COLO829 (cell line): ENCODE measurements at regions not wholly inside any gene's neighbourhood (a gene's known extent, or its start where the extent isn't known, plus 50 kb on each side); places are given as distances from the start of the nearest gene placed in this dataset.
"Not testable (repeated sequence)": the region's sequence is repeated elsewhere in the genome, so short reads cannot be mapped to it uniquely, and the experiment has no call there.

Source experiments
- DNase-seq: peaks from one replicate; pipeline ENCODE4 v3.0.0; 2012; ENCODE audit warnings: low spot score

GRCh38 chr10:29751684-29752083, 116.9 kb upstream of the SVIL start:
- DNase-seq, result no peak

- DNase-seq, result no peak
These were observed 116.5 kb upstream of the SVIL start for GRCh38 chr10:29751240-29751639.

DNA sequence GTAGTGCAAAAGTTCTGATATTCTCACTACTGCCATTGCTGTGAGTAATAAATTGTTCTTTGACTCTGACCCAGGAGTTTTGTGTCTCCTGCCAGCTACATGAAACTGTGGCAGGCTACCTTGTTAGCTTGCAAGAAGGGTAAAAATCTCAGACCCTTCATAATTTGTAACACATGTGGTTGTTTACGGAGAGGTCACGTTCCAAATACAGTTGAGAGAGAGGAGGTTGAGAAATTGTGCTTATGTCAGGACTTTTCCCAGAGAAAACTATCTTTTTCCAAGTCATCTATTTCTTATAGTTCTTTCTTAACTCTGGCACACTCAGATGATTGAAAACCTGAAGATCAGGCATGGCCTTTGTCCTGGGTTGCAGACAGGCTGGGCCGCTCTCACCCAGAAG, 114.4 kb upstream of the SVIL start:
- DNase-seq, result no peak

DNA sequence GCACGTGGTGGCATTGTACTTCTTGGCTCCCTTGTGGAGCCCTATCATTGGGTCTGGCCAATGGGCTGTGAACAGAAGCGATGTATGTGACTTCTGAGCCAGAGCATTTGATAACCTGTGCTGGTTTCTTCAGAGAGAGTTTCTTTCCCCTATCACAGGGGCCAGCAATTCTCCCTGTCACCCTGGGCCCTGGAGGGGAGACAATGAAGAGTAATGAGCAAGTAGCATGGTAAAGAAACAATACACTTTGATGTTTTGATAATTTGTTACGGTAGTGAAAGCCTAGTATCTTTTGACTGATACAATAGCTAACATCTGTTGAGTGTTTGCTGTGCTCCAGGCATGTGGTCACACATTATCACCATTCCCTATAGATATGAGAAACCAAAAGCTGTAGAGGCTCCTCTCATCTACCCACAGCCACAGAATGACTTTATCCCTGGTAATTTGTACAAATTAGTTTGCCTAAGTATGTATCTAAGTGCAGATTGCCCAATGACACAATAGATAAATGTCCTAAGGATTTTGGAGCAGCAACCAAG, 113.4 kb upstream of the SVIL start:
- DNase-seq, result no peak

DNA sequence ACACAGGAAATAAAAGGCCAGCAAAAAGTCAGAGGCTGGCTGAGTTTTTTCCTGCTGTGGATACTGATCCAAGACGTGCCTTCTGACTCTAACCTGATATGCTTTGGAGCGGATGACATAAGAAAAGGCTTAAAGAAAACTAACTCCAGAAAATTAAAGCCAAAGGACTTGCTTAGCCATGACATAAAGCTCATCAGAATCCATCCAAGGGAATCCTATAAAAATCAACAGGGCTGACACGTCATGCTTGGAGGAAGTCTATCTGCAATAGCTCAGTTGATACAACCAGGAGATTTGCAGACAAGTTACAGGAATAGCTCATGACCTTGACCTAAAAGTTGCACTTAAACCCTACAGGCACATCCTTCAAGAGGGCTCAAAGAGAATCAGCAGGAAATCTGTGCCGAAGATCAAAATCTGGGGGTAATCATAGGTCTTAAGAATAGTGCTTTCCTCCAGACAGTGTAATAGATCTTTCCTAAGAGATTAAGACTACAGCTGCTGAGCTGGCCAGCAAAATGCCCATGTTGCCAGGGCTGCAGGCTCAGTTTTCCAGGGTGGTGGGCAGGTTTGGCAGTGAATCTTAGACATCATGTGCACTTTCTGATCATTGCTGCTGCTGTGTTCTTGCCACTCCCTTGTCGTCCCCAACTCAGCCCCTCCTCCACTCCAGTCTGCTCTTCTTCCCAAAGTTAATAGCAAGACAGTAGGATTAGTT, 111.5 kb upstream of the SVIL start:
- no peak for DNase-seq

DNA sequence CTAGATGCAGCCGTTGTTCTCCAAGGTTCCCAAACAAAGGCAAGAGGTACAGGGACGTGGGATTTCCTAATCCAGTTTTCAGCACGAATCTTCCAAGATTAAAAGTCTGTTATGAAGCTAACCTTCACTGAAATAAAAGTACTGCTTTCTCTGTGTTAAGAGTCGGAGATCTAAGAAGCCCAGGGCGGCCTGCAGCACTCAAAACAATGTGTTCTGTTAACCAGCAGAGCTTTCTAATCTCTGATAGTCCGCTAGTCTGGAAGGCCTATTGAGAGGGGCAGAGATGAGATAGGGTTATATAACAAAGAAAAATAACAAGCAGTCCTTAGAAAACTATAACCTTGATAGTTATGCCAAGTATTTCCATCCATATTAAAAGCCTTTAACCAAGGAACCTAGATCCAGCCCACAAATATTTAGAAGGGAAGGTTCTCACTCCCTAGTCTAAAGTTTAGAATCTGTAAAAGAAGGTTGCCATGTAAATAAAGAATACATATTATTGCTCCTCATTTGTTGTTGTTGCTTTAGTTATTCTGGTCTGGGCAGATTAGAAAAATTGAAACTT, 106.3 kb upstream of the SVIL start:
- no peak for DNase-seq

DNA sequence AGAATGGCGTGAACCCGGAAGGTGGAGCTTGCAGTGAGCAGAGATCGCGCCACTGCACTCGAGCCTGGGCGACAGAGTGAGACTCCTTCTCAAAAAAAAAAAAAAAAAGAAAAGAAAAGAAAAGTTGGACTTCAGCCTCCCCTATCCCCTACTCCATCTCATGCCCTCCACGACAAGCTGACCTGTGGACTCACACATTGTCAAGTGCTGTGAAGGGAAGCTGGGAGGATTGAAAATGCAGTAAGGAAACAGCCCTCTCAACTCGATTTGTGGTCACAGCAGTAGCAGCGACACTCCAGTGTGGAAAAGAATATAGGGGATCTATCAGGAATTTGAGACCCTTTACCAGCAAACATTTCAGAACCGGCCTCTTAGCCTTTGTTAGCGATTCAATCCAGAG, 103.6 kb upstream of the SVIL start:
- no peak for DNase-seq

GRCh38 chr10:29737074-29737593, 102.4 kb upstream of the SVIL start:
- DNase-seq, result no peak

DNA sequence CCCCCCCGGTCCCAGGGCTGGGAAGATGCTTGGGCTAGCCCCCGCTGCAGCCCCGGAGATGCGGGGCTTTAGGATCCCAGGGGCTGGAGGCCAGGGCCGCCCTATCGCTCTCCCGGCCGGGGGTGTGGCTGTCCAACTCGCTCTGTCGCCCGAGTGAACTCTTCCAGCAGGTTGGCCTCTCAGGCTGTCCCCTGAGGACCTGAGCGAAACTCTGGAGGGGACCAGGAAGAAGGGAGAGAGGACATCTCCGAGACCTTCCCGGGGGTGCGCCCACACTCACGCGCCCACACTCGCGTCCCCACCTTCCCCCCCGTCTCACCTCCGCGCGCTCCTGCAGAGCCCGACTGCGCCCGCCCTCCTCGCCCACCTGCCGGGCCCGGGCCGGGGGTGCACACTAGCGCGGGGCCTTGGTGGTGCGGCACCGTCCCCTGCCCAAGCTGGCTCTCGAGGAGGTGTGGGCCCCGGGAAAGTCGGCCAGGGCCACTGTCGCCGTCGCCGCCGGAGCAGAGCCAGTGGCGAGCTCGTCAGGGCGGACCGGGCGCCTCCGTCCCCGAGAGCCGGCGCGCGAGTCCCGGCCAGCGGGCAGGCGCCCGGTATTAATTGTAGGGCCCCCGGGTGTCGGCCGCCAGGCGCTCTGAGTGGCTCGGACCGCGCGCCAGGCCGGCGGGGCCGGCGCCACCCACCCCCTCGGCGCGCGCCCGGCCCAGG, 101.7 kb upstream of the SVIL start:
- no peak for DNase-seq

GRCh38 chr10:29735628-29736365, 101.0 kb upstream of the SVIL start:
- DNase-seq, result peak; percentile 58

- no peak for DNase-seq
These were observed 100.3 kb upstream of the SVIL start for GRCh38 chr10:29734962-29735627.

DNA sequence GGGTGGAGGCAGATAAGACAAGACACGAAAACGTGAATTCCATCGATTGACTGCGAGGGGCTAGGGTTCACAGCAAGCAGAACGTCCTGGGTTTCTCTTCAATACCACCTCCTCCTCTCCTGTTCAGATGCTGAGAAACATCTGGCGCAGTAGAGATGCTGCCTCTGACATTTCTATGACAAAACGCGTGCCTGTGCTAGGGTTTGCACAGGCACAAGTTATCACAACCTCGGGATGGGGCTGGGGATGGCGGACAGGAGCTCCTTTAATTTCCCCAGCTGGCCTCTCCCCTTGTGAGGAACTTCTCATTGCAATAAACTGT, 99.8 kb upstream of the SVIL start:
- no peak for DNase-seq

GRCh38 chr10:29733323-29733722, 98.6 kb upstream of the SVIL start:
- no peak for DNase-seq

DNA sequence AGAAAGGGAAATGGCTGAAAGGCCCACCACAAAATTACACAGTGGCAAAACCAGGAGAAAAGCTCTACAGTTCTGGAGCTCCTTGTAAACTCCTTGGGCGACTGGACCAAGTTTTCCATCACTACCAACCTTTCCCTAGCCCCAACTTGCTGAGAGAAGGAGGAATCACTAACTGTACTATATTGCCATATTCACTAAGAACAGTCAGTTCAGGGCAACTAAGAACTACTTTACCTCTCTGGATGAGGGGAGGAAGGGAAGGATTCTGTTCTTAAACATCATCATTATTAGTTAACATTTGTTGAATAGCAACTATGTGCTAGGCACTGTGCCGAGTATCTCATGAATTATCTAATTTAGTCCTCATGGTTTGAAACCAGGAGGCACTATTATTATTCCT, 98.1 kb upstream of the SVIL start:
- no peak for DNase-seq

- no peak for DNase-seq
These were observed 97.0 kb upstream of the SVIL start for GRCh38 chr10:29731760-29732159.

- no peak for DNase-seq
These were observed 96.2 kb upstream of the SVIL start for GRCh38 chr10:29730969-29731368.

DNA sequence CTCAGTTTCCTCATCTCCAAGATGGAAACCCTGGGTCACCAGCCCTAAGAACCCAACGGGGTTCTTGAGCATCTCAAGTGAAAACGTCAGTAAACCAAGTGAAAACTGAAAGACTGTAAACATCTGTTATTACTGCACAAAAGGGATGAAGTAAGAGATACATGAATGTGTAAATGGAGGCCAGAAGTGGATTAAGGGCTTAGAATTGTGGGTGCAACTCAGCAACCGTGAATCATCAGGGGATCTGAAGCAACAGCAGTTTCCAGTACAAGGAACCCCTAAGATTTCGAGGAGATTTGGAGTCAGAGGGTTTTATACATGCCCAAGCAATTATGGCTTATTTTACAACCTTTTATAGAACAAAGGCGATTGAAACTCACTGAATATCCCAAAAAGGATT, 95.7 kb upstream of the SVIL start:
- DNase-seq, result no peak

GRCh38 chr10:29728541-29729049, 93.8 kb upstream of the SVIL start:
- no peak for DNase-seq

DNA sequence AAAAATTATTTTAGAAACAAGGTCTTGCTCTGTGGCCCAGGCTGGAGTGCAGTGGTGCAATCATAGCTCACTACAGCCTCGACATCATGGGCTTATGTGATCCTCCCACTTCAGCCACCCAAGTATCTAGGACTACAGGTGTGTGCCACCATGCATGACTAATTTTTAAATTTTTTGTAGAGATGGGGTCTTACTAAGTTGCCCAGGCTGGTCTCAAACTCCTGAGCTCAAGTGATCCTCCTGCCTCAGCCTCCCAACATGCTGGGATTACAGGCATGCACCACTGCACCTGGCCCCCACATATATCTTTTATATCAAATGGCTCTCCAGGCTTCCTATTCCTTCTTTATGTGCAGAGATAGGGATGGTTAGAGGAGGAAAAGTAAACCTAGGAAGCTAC, 91.2 kb upstream of the SVIL start:
- DNase-seq, result not testable (repeated sequence)

DNA sequence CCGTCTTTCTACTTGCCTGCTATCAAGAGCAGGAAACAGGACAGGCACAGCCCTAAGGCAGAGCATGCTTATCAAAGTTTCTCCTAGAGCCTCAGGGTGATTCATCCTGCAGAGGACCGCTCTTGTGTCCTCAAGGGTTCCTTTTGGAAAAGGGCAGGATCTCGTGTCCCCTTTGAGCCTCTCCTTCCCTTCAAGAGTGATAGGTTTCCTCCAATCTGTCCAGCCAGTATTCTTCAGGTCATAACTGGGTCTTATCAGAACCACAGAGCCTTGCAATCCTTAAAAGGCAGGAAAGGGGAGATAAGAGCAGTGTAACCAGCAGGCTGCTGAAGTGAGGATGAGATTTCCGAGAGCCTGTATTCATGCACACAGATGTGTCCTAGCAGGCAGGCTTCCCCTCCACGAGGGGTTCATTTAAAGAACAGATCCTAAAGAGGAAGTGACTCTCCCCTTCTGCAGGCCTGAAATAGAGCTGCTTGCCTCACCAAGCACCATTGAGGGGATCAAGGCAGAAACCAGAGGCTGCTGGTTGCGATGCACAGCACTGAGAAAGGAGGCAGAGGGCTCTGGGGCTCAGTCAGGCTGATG, 90.5 kb upstream of the SVIL start:
- DNase-seq, result no peak

- DNase-seq, result no peak
These were observed 89.0 kb upstream of the SVIL start for GRCh38 chr10:29723726-29724125.
